ENCODE measurements at regions not wholly inside any gene's neighbourhood (a gene's known extent, or its start where the extent isn't known, plus 50 kb on each side); places are given as distances from the start of the nearest gene placed in this dataset.

DNA sequence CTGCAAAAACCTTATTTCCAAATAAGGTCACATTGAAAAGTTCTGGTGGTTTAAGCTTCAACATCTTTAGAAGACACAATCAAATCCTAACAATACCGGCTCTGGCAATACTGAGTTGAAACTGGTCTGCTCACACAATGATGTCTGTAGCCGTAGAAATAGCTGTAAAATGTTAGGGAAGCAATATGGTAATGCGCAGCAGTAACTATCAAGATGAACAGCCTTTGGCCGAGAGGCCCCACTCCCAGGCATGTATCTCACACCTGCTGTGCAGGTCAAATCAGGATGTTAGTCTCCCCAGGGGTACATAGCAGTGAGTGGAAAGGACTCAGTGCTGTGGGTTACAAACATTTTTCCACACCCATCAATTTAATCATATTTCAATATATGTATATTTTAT lies 207.1 kb downstream of the KATNAL1 start:
- Histone ChIP-seq H3K36me3 (ENCODE audit: control insufficient read depth in 1 of 2, insufficient read depth in 2 of 2, low read length in 2 of 2) (no peaks in the 10 kb centered on the region), H4K12ac (ENCODE audit: low read depth, low read length) (no peak overlapping the region), H3K27ac (ENCODE audit: low read depth, low read length) (no peak overlapping the region), H3K18ac (ENCODE audit: low read length) (no peak overlapping the region), H3K23ac (ENCODE audit: low read length) (no peak overlapping the region), H4K91ac (ENCODE audit: low read depth, low read length) (no peak overlapping the region), H3K27me3 (ENCODE audit: insufficient read depth, low read length) (no peaks in the 10 kb centered on the region), H3K4me2 (ENCODE audit: low read length) (no peak overlapping the region), H2BK120ac (ENCODE audit: insufficient read depth, low read length, poor library complexity) (no peak overlapping the region), H2BK5ac (ENCODE audit: low read depth, low read length, poor library complexity) (no peak overlapping the region), H3K79me1 (ENCODE audit: low read length) (peaks cover 5% of the 10 kb centered on the region), H3K9me3 (ENCODE audit: insufficient read depth, low read depth, low read length) (no peaks in the 10 kb centered on the region), H4K8ac (ENCODE audit: low read depth, low read length) (no peak overlapping the region), H3K79me2 (ENCODE audit: control insufficient read depth, insufficient read depth, low read length, poor library complexity) (no peaks in the 10 kb centered on the region), H2AFZ (ENCODE audit: insufficient read depth, low read length, poor library complexity) (no peak overlapping the region), H3K4me3 (ENCODE audit: low read depth, low read length) (no peak overlapping the region), H3K4me1 (ENCODE audit: control insufficient read depth in 1 of 2, insufficient read depth in 2 of 2, low read length in 2 of 2) (peaks cover 0 to 6% of the 10 kb centered on the region in 2 experiments), H3K14ac (ENCODE audit: low read length) (no peak overlapping the region), H2BK12ac (ENCODE audit: low read length) (no peak overlapping the region), H3K9ac (ENCODE audit: low read length) (no peak overlapping the region), H2AK5ac (ENCODE audit: low read length) (no peak overlapping the region), H3K4ac (ENCODE audit: low read depth, low read length) (no peak overlapping the region)
- WGBS (ENCODE audit: extremely low coverage, insufficient coverage, insufficient read length), result no CpG with 5 or more reads among the region's 4 CpGs
- no peak for DNase-seq

- H4K91ac ChIP-seq (ENCODE audit: low read depth, low read length), result no peak overlapping the region
- H3K79me2 ChIP-seq (ENCODE audit: control insufficient read depth, insufficient read depth, low read length, poor library complexity), result no peaks in the 10 kb centered on the region
- no peaks in the 10 kb centered on the region for H3K4me1 ChIP-seq (ENCODE audit: control insufficient read depth in 1 of 2, insufficient read depth in 2 of 2, low read length in 2 of 2)
- no peaks in the 10 kb centered on the region for H3K27me3 ChIP-seq (ENCODE audit: insufficient read depth, low read length)
- H3K4ac ChIP-seq (ENCODE audit: low read depth, low read length), result no peak overlapping the region
- no peak overlapping the region for H4K12ac ChIP-seq (ENCODE audit: low read depth, low read length)
- H3K79me1 ChIP-seq (ENCODE audit: low read length), result peaks cover 4% of the 10 kb centered on the region
- no peaks in the 10 kb centered on the region for H3K9me3 ChIP-seq (ENCODE audit: insufficient read depth, low read depth, low read length)
- no peak overlapping the region for H2AFZ ChIP-seq (ENCODE audit: insufficient read depth, low read length, poor library complexity)
- H3K18ac ChIP-seq (ENCODE audit: low read length), result no peak overlapping the region
- no peak overlapping the region for H3K27ac ChIP-seq (ENCODE audit: low read depth, low read length)
- H3K23ac ChIP-seq (ENCODE audit: low read length), result no peak overlapping the region
- no peak overlapping the region for H3K4me3 ChIP-seq (ENCODE audit: low read depth, low read length)
- H3K9ac ChIP-seq (ENCODE audit: low read length), result no peak overlapping the region
- H3K36me3 ChIP-seq (ENCODE audit: control insufficient read depth in 1 of 2, insufficient read depth in 2 of 2, low read length in 2 of 2), result no peaks in the 10 kb centered on the region
- no peak overlapping the region for H4K8ac ChIP-seq (ENCODE audit: low read depth, low read length)
- no peak overlapping the region for H3K14ac ChIP-seq (ENCODE audit: low read length)
- no peak overlapping the region for H2BK120ac ChIP-seq (ENCODE audit: insufficient read depth, low read length, poor library complexity)
- no peak overlapping the region for H2BK5ac ChIP-seq (ENCODE audit: low read depth, low read length, poor library complexity)
- no peak overlapping the region for H2AK5ac ChIP-seq (ENCODE audit: low read length)
- no CpG with 5 or more reads among the region's 5 CpGs for WGBS (ENCODE audit: extremely low coverage, insufficient coverage, insufficient read length)
- H2BK12ac ChIP-seq (ENCODE audit: low read length), result no peak overlapping the region
- DNase-seq, result no peak
- H3K4me2 ChIP-seq (ENCODE audit: low read length), result no peak overlapping the region
These were observed 209.7 kb downstream of the KATNAL1 start for GRCh38 chr13:30097701-30098100.

GRCh38 chr13:30097089-30097488 lies 210.3 kb downstream of the KATNAL1 start:
- Histone ChIP-seq H2AFZ (ENCODE audit: insufficient read depth, low read length, poor library complexity) (no peak overlapping the region), H3K4me1 (ENCODE audit: control insufficient read depth in 1 of 2, insufficient read depth in 2 of 2, low read length in 2 of 2) (no peaks in the 10 kb centered on the region), H3K14ac (ENCODE audit: low read length) (no peak overlapping the region), H3K79me1 (ENCODE audit: low read length) (no peaks in the 10 kb centered on the region), H4K91ac (ENCODE audit: low read depth, low read length) (no peak overlapping the region), H4K12ac (ENCODE audit: low read depth, low read length) (no peak overlapping the region), H3K23ac (ENCODE audit: low read length) (no peak overlapping the region), H3K27me3 (ENCODE audit: insufficient read depth, low read length) (no peaks in the 10 kb centered on the region), H3K9me3 (ENCODE audit: insufficient read depth, low read depth, low read length) (no peaks in the 10 kb centered on the region), H3K4ac (ENCODE audit: low read depth, low read length) (no peak overlapping the region), H3K9ac (ENCODE audit: low read length) (no peak overlapping the region), H2BK12ac (ENCODE audit: low read length) (no peak overlapping the region), H3K4me2 (ENCODE audit: low read length) (no peak overlapping the region), H2AK5ac (ENCODE audit: low read length) (no peak overlapping the region), H3K36me3 (ENCODE audit: control insufficient read depth in 1 of 2, insufficient read depth in 2 of 2, low read length in 2 of 2) (no peaks in the 10 kb centered on the region), H3K18ac (ENCODE audit: low read length) (no peak overlapping the region), H4K8ac (ENCODE audit: low read depth, low read length) (no peak overlapping the region), H3K79me2 (ENCODE audit: control insufficient read depth, insufficient read depth, low read length, poor library complexity) (no peaks in the 10 kb centered on the region), H2BK120ac (ENCODE audit: insufficient read depth, low read length, poor library complexity) (no peak overlapping the region), H3K4me3 (ENCODE audit: low read depth, low read length) (no peak overlapping the region), H3K27ac (ENCODE audit: low read depth, low read length) (no peak overlapping the region), H2BK5ac (ENCODE audit: low read depth, low read length, poor library complexity) (no peak overlapping the region)
- WGBS (ENCODE audit: extremely low coverage, insufficient coverage, insufficient read length), result no CpG with 5 or more reads among the region's 5 CpGs
- no peak for DNase-seq

- no peak overlapping the region for H3K4me3 ChIP-seq (ENCODE audit: low read depth, low read length)
- H4K12ac ChIP-seq (ENCODE audit: low read depth, low read length), result no peak overlapping the region
- WGBS (ENCODE audit: extremely low coverage, insufficient coverage, insufficient read length), result no CpG with 5 or more reads among the region's 5 CpGs
- H3K14ac ChIP-seq (ENCODE audit: low read length), result no peak overlapping the region
- no peak overlapping the region for H4K91ac ChIP-seq (ENCODE audit: low read depth, low read length)
- H2BK120ac ChIP-seq (ENCODE audit: insufficient read depth, low read length, poor library complexity), result no peak overlapping the region
- no peaks in the 10 kb centered on the region for H3K27me3 ChIP-seq (ENCODE audit: insufficient read depth, low read length)
- no peaks in the 10 kb centered on the region for H3K79me1 ChIP-seq (ENCODE audit: low read length)
- H2BK5ac ChIP-seq (ENCODE audit: low read depth, low read length, poor library complexity), result no peak overlapping the region
- H2AK5ac ChIP-seq (ENCODE audit: low read length), result no peak overlapping the region
- no peaks in the 10 kb centered on the region for H3K9me3 ChIP-seq (ENCODE audit: insufficient read depth, low read depth, low read length)
- no peak overlapping the region for H3K9ac ChIP-seq (ENCODE audit: low read length)
- H3K36me3 ChIP-seq (ENCODE audit: control insufficient read depth in 1 of 2, insufficient read depth in 2 of 2, low read length in 2 of 2), result no peaks in the 10 kb centered on the region
- peak; percentile 10 to 15 for DNase-seq
- no peaks in the 10 kb centered on the region for H3K4me1 ChIP-seq (ENCODE audit: control insufficient read depth in 1 of 2, insufficient read depth in 2 of 2, low read length in 2 of 2)
- no peak overlapping the region for H3K18ac ChIP-seq (ENCODE audit: low read length)
- H2BK12ac ChIP-seq (ENCODE audit: low read length), result no peak overlapping the region
- H3K4ac ChIP-seq (ENCODE audit: low read depth, low read length), result no peak overlapping the region
- no peak overlapping the region for H3K27ac ChIP-seq (ENCODE audit: low read depth, low read length)
- no peak overlapping the region for H3K23ac ChIP-seq (ENCODE audit: low read length)
- no peak overlapping the region for H4K8ac ChIP-seq (ENCODE audit: low read depth, low read length)
- no peak overlapping the region for H3K4me2 ChIP-seq (ENCODE audit: low read length)
- H2AFZ ChIP-seq (ENCODE audit: insufficient read depth, low read length, poor library complexity), result no peak overlapping the region
- no peaks in the 10 kb centered on the region for H3K79me2 ChIP-seq (ENCODE audit: control insufficient read depth, insufficient read depth, low read length, poor library complexity)
These were observed 213.3 kb downstream of the KATNAL1 start for GRCh38 chr13:30094015-30094414.
